GM12865 (cell line): ENCODE measurements at regions not wholly inside any gene's neighbourhood (a gene's known extent, or its start where the extent isn't known, plus 50 kb on each side); places are given as distances from the start of the nearest gene placed in this dataset.
"Not testable (repeated sequence)": the region's sequence is repeated elsewhere in the genome, so short reads cannot be mapped to it uniquely, and the experiment has no call there.

Experiments
- DNase-seq: peaks from one replicate; pipeline ENCODE4 v3.0.0; 2010; ENCODE audit warnings: low read depth
- H3K4me3 ChIP-seq: 2 replicates; pipeline ENCODE4 v1.5.1; 2011; ENCODE audit warnings: mild to moderate bottlenecking, low read depth, low read length, control low read depth
- TF ChIP-seq, protein P1 (sequence below): IDR thresholded peaks from 2 replicates; pipeline ENCODE4 v1.5.1; 2011; ENCODE audit warnings: low read length, control low read depth, low read depth, inconsistent platforms; ENCODE audit not compliant: insufficient read depth; ENCODE audit errors: missing control alignments

DNA sequence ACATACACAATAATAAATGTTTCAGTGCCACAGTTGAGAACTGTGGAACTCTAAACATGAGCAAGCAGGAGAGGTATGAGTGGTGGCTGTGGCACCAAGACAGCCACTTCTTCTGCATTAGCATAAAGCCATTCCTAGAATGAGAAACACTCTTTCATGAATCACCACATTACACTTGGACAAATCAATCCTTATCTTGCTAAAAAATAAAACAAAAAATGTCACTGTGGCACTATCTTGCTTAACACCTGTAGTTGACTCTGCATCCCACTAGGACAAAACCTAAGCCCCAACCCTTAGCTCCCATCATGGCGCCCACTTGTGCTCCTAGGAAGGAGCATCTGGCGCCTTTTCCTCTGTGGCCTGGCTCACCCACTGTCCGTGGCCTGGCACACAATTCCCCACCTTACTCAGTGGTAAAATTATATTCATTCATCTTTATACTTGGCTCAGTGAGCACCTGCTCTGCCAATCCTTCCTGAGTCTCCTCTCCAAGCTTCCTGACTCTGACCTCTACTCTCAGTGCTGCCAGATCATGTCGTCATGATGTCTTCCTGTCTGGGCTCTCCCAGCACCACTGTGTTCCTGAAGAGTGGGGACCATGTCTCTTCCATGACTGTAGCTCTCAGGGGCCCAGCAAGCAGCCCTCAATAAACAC, 272.9 kb downstream of the LNPK start:
- no peak for DNase-seq
- no peak overlapping the region for H3K4me3 ChIP-seq
- TF ChIP-seq, protein P1, sequence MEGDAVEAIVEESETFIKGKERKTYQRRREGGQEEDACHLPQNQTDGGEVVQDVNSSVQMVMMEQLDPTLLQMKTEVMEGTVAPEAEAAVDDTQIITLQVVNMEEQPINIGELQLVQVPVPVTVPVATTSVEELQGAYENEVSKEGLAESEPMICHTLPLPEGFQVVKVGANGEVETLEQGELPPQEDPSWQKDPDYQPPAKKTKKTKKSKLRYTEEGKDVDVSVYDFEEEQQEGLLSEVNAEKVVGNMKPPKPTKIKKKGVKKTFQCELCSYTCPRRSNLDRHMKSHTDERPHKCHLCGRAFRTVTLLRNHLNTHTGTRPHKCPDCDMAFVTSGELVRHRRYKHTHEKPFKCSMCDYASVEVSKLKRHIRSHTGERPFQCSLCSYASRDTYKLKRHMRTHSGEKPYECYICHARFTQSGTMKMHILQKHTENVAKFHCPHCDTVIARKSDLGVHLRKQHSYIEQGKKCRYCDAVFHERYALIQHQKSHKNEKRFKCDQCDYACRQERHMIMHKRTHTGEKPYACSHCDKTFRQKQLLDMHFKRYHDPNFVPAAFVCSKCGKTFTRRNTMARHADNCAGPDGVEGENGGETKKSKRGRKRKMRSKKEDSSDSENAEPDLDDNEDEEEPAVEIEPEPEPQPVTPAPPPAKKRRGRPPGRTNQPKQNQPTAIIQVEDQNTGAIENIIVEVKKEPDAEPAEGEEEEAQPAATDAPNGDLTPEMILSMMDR: no peak

DNA sequence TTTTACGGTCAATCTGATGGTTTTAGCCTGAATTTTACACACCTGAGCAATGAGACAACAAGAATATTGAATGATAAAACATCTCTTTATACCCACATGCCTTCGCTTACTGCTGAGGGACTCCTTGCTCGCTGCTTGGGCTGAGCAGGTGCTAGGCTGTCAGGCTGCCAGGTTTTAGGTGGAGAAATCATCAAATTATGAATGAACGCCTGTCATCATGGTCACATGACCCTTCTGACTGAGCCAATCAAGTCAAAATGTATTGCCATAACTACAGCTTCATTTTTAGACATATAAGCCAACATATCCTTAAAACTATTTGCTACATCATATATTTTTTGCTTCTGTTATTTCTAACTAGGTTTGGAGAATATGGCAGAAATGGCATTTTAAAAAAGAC, 274.0 kb downstream of the LNPK start:
- DNase-seq: no peak
- no peak overlapping the region for H3K4me3 ChIP-seq
- TF ChIP-seq, protein P1: no peak

DNA sequence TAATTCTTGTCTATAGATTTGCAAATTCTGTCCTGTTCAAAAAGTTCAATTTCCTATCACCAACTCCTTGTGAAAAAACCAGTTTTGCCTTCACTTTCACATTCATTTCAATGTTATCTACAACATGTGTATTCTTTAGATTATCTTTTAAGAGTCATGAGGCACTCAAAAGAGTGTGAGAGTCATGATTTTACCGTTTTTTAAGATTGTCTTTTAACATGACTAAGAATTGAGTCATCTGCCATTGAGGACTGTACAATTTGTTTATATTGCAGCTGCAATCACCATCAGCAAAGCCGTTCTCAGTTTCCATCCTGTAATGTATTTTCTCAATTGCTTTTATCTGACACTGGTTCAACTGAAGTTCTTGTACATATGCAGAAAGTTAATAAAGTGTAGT, 275.8 kb downstream of the LNPK start:
- no peak for DNase-seq
- TF ChIP-seq, protein P1: no peak
- H3K4me3 ChIP-seq: no peak overlapping the region

DNA sequence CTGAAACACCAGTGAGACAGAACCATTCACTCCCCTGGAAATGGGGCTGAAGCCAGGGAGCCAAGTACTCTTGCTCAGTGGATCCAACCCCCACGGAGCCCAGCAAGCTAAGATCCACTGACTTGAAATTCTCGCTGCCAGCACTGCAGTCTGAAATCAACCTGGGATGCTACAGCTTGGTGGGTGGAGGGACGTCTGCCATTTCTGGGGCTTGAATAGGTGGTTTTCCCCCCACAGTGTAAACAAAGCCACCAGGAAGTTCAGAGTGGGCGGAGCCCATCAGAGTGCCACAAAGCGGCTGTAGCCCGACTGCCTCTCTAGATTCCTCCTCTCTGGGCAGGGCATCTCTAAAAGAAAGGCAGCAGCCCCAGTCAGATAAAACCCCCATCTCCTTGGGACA, 292.8 kb downstream of the LNPK start:
- TF ChIP-seq, protein P1: no peak

DNA sequence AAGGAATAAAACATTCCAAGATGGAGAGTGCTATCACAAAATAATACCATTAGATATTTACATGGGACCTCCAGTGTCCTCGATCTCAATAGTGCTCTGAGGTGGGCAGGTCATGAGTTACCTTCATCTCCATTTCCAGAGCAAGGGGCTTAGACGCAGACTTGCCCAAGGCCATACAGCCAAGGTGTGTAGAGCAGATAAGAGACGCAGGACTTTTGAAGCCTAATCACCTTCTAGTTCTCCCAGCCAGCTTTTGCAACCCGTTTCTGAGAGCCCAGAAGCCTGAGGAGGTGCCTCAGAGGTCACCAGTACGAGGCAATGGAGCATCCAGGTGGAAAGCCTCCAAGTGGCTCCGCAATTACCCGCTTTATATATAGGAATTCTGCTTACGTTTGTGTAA, 294.7 kb downstream of the LNPK start:
- TF ChIP-seq, protein P1: no peak
- no peak overlapping the region for H3K4me3 ChIP-seq
- DNase-seq: no peak

More for the DNA sequence above, 292.8 kb downstream of the LNPK start:
- no peak for DNase-seq
- H3K4me3 ChIP-seq: no peak overlapping the region

DNA sequence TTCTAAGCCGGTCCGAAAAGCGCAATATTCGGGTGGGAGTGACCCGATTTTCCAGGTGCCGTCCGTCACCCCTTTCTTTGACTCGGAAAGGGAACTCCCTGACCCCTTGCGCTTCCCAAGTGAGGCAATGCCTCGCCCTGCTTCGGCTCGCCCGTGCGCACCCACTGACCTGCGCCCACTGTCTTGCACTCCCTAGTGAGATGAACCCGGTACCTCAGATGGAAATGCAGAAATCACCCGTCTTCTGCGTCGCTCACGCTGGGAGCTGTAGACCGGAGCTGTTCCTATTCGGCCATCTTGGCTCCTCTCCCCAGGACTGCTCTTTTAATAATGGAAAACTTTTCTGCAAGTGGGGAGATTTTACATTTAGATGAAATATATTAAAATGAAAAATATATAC, 297.5 kb downstream of the LNPK start:
- DNase-seq, H3K4me3 ChIP-seq: not testable (repeated sequence)

DNA sequence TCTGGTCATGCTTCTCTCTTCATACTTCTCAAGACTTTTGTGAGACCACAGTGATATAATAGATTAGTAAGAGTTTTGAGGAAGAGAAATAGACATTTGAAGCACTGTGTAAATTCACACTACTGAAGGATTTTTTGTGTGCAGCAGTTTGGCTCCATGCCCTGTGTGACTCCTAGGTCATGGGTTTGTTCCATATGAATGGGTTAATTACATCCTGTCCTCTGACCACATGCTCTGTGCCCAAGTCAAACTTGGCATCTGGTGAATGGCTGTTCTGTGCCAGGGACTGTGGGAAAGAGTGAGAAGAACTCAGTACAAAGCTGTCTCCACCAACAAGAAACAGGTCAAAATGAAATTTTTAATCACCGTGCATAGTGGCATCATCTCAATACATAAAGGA, 304.0 kb downstream of the LNPK start:
- TF ChIP-seq, protein P1: no peak
- no peak for DNase-seq
- no peak overlapping the region for H3K4me3 ChIP-seq
